GM23248 (cell line): ENCODE measurements at regions not wholly inside any gene's neighbourhood (a gene's known extent, or its start where the extent isn't known, plus 50 kb on each side); places are given as distances from the start of the nearest gene placed in this dataset.

Experiments
- EZH2 ChIP-seq: fragments of 200-600 bp; sonication (generic); IDR thresholded peaks from 2 replicates; pipeline ENCODE4 v1.6.1; 2018; ENCODE audit warnings: antibody characterized with exemption, mild to moderate bottlenecking; ENCODE audit not compliant: insufficient read depth, poor library complexity, severe bottlenecking
- EZH2phosphoT487 ChIP-seq: fragments of 200-600 bp; sonication (generic); IDR thresholded peaks from 2 replicates; pipeline ENCODE4 v1.6.1; 2018; ENCODE audit warnings: antibody characterized with exemption, moderate library complexity, mild to moderate bottlenecking, low read depth; ENCODE audit not compliant: insufficient read depth

DNA sequence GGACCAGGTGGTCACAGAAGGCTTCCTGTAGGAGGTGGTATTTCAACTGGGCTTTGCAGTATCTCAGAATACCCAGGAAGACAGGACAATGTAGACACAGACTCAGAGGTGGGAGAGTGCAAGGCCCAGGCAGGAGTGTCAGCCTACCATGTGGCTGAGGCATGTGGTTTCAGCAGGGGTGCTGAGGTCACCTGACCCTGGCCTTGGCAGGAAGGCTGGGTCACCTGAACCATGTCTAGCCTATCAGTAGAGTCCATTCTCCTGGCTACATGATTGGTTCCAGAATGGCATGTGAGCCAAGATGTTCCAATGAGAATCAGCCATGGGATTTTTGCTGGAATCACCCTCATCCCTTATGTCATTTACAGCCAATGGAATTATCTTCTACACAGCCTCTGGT is 169.4 kb downstream of the ACTL8 start:
- no peak for TF ChIP-seq EZH2
- no peak for TF ChIP-seq EZH2phosphoT487
